ENCODE measurements at regions not wholly inside any gene's neighbourhood (a gene's known extent, or its start where the extent isn't known, plus 50 kb on each side); places are given as distances from the start of the nearest gene placed in this dataset.
"Not testable (repeated sequence)": the region's sequence is repeated elsewhere in the genome, so short reads cannot be mapped to it uniquely, and the experiment has no call there.

- DNase-seq: no peak
Measured at GRCh38 chr3:144552346-144553057, 580.9 kb downstream of the DIPK2A start.

- DNase-seq: no peak
Measured at GRCh38 chr3:144553301-144553700, 581.7 kb downstream of the DIPK2A start.

- DNase-seq: no peak
Measured at GRCh38 chr3:144554889-144555288, 583.3 kb downstream of the DIPK2A start.

- DNase-seq: no peak
Measured at GRCh38 chr3:144556392-144556791, 584.8 kb downstream of the DIPK2A start.

GRCh38 chr3:144557515-144557914 is 585.9 kb downstream of the DIPK2A start:
- DNase-seq: no peak

- no peak for DNase-seq
Measured at GRCh38 chr3:144564011-144564410, 592.4 kb downstream of the DIPK2A start.

GRCh38 chr3:144566320-144566719 is 594.7 kb downstream of the DIPK2A start:
- DNase-seq: no peak

GRCh38 chr3:144569651-144570050 is 598.0 kb downstream of the DIPK2A start:
- no peak for DNase-seq

- no peak for DNase-seq
Measured at GRCh38 chr3:144583871-144584270, 612.2 kb downstream of the DIPK2A start.

GRCh38 chr3:144585408-144585807 is 613.8 kb downstream of the DIPK2A start:
- DNase-seq: no peak

GRCh38 chr3:144585953-144586352 is 614.3 kb downstream of the DIPK2A start:
- no peak for DNase-seq

- no peak for DNase-seq
Measured at GRCh38 chr3:144586382-144586781, 614.8 kb downstream of the DIPK2A start.

- no peak for DNase-seq
Measured at GRCh38 chr3:144590854-144591253, 619.2 kb downstream of the DIPK2A start.

GRCh38 chr3:144593881-144594280 is 622.3 kb downstream of the DIPK2A start:
- no peak for DNase-seq

- not testable (repeated sequence) for DNase-seq
Measured at GRCh38 chr3:144620236-144620635, 648.6 kb downstream of the DIPK2A start.

GRCh38 chr3:144622845-144623244 is 651.2 kb downstream of the DIPK2A start:
- DNase-seq: no peak

- no peak for DNase-seq
Measured at GRCh38 chr3:144624656-144625055, 653.0 kb downstream of the DIPK2A start.

- no peak for DNase-seq
Measured at GRCh38 chr3:144626835-144627234, 655.2 kb downstream of the DIPK2A start.

- DNase-seq: no peak
Measured at GRCh38 chr3:144629381-144629780, 657.8 kb downstream of the DIPK2A start.

- no peak for DNase-seq
Measured at GRCh38 chr3:144636833-144637232, 665.2 kb downstream of the DIPK2A start.

- no peak for DNase-seq
Measured at GRCh38 chr3:144638009-144638408, 666.4 kb downstream of the DIPK2A start.

GRCh38 chr3:144643771-144644198 is 672.2 kb downstream of the DIPK2A start:
- no peak for DNase-seq

- DNase-seq: no peak
Measured at GRCh38 chr3:144645300-144645699, 673.7 kb downstream of the DIPK2A start.

GRCh38 chr3:144650380-144650779 is 678.8 kb downstream of the DIPK2A start:
- no peak for DNase-seq

GRCh38 chr3:144652573-144652972 is 681.0 kb downstream of the DIPK2A start:
- DNase-seq: no peak
